ENCODE measurements at regions not wholly inside any gene's neighbourhood (a gene's known extent, or its start where the extent isn't known, plus 50 kb on each side); places are given as distances from the start of the nearest gene placed in this dataset.

DNA sequence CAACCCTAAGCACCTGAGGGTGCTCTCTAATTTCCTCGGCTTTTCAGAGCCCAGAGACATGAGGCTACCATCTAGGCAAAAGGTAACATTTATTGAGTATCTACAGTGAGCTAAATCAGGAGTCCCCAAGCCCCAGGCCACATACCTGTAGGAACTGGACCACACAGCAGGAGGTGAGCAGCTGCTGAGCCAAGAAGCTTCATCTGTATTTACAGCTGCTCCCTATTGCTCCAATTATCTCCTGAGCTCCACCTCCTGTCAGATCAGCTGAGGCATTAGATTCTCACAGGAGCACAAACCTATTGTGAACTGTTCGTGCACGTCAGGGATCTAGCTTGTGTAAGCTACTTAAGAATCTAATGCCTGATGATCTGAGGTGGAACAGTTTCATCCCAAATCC, 70.2 kb downstream of the RND3 start:
- no peak for DNase-seq

DNA sequence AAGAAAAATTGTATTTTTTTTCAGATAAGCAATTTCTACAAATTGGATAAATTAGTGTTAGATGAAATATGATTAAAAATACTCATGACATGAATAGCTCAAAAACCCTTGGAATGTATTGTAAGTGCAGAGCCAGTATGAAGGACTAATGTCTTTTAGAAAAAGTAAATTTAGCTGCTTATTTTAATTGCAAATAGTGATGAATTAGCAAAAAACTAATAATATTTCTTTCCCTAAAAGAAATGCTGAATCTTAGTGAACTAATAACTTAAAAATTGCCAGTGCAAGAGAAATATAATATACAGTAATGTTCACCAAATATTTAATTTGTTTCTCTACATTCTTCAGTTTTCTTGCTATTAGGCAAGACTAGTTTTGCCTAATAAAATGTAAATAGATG, 72.4 kb downstream of the RND3 start:
- DNase-seq, result no peak

DNA sequence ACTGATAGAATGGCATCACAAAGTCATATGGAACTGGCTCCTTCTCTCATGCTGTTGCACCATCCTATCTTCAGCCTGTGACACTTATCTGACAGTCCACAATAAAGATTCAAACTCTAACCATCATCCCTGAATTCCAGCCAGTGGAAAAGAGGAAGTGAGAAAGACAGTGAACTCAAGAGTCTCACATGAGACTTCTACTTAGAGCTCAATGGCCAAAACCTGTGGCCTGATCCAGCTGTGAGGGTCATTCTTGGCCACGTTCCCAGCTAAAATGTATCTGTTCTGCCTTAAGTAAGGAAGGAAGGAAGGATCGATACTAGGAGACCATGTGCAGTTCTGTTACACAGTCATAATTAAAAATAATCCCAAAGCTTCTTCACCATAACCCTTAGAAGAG, 73.6 kb downstream of the RND3 start:
- DNase-seq, result no peak

DNA sequence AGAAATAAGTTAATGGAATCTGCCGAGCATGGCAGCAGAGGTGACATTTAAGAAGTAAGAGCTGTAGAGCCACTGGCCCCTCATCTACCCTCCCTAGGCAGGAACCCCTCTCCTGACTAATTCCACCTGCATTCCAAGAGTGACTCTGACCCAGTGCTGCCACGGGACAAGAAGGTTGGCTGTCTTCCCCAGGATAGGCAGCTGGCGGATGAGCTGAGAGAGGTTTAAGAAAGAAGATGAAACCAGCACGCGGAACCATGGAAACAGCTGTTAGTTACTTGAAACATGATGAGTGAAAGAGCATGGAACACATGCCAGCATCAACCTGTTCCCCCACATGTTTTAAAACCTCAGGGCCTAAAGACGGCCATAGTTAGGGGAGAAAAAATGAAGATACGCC, 74.1 kb downstream of the RND3 start:
- DNase-seq, result no peak

DNA sequence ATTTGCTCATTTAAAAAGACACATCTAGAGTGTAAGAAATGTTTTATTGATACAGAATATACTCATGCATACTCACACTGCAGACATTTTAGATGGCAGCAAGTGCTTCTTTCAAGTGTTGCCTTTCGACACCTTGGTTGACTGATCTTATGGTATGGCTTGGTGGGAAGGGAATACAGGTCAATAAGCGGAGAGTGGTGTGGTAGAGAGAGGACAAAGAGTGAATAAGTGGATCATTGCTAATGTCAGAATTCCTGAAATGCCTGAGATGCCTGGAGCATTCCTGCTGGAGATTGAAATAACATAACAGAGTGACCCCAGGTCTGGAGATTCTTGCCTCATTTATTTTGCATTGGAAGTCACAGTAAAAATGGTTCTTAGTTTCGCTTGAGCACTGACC, 76.7 kb downstream of the RND3 start:
- no peak for DNase-seq

DNA sequence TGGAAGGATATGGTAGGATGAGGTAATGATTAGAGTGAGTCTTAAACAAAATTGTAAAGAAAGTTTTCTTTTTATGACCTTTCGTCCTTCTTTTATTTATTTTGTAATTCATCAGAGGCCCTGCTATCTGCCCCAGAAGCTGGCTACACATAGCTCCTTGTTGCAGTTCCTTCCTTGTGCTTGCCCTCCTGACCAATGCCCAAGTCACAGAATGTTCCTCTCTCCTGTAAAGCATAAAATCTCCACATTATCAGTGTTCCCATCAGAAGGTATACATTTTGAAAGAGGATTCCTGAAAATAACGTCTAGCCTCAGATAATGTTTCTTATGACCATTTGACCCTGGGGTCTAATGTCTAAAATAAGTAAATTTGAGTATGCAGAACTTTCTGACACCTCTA, 78.3 kb downstream of the RND3 start:
- no peak for DNase-seq

DNA sequence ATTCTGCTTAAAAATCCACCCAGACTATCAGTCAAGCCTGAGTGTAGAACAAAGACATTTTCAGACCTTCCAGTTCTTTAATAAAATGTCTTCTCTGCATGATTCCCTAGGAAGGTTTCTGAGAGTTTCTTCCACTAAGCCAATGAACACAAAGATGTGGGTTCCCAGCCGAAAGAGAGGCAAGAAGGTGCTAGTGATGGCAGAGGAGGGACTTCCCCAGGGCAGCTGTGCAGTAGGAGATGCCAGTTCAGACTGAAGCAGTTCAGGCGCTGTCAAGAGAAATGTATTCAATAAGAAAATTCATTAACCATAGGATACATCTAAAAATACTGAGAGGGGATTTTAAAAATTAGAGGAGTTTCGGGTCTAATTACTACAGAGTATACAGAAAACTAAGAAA, 83.3 kb downstream of the RND3 start:
- DNase-seq, result no peak

DNA sequence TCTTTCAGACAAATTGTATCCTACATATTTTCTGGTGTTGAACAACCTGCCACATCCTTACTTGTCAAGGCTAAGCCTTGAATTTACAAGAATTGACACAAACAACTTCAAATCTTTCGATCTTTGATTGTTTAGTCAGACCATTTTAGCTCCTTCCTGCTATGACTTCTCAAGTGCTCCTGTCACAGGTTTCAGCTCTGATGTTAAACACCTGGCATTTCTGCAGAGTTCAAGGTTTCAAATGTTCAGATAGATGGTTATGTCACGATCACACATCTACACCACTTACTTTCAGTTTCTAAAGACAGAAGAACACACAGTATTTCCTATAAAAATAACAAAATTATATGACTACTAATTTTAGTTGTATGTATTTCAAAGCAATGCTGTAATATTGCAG, 84.0 kb downstream of the RND3 start:
- DNase-seq, result no peak

DNA sequence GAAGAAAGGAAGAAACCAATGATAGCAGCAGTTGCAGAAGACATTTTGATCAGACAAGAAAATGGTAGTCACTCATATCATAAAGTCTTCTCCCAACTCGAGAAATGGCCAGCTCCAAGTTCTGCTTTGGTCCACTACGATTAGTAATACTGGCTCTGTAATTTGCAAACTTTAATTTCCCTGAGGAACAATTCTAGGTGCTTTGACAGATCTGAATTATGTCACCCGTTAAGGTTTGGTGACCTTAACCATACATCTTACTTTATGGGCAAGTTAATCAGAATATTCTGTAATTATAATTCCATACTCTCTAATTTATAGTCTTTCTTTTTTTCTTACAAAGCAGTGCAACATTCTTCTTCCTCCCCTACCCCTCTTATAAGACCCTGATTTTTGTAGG, 84.5 kb downstream of the RND3 start:
- no peak for DNase-seq

DNA sequence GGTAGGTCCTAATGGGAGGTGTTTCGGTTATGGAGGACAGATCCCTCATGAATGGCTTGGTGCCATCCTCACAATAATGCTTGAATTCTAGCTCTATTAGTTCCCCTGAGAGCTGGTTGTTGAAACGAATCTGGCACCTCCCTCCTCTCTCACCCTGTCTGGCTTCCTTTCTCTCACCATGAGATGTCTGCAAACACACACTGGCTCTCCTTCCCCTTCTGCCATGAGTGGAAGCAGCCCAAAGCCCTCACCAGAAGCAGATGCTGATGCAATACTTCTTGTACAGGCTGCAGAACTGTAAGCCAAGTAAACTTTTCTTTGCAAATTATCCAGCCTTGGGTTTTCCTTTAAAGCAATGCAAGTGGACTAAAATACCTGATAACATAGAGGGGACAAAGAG, 86.6 kb downstream of the RND3 start:
- DNase-seq, result no peak

DNA sequence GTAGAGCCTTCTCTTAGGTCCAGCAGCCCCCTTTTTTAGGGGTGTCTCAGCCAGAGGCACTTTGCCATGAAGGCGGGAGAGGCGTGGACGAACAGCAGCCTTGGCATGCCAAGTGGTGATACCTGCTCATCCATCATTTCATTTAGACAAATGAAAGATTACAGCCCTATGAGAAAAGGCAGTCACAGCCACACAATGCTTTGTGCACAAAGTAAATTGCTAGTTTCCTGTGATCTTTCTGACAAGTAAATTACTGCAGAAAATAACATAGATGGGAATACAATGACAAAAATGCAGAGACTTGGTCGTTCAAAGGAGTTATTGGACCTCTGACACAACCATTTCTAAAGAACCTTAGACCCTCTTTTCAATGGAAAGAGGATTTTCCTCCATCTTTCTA, 94.9 kb downstream of the RND3 start:
- DNase-seq, result no peak

DNA sequence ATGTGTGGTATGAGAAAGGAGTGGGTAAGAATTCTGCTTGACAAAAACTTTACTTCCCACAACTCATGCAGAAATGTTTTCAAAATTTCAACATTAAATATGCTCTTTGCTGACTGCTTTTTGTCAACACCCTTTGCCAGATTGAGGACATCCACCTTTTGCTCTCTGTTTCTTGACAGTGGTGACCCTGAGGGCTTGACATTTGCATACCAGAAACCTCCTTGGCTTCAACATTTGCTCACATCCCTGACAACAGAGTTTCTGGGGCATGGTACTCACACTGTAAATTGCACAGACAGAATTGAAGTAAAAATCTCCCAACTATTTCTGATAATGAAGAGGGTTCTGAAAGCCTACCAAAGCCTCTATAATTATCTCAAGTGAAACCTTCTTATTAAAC, 95.7 kb downstream of the RND3 start:
- DNase-seq, result no peak

DNA sequence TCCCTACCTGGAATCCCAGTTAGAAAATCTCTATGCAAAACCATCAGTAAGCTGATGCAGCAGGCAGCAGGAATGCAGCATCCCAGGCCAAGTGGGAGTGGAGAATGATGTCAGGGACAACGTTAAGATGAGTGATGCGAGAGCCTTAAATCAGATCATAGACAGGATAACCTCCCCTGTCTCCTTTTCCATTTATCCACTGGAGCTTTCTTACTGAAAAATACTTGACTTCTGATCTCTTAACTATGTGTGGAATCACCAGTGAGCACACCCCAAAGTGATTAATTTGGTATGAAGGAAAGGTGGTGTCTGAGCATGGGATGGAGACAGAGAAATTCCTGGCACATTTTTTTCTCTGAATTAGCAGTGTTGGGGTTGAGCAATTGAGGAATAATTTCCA, 98.0 kb downstream of the RND3 start:
- DNase-seq, result no peak

DNA sequence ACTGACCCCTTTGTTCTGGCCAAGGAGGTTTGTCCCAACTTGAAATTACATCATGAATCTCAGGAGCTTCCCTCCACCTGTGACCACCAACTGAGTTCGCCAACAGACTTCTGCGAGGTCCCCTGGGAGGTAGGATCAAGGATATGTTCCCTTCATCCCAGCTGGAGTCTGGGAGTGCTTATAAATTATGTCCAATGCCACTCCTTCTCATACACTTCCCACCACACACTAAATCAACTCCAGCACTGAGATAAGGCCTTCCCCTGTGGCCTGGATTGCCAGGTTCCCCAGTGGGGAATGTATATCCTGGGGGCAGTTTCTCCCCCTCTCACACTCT, 99.2 kb downstream of the RND3 start:
- no peak for DNase-seq

DNA sequence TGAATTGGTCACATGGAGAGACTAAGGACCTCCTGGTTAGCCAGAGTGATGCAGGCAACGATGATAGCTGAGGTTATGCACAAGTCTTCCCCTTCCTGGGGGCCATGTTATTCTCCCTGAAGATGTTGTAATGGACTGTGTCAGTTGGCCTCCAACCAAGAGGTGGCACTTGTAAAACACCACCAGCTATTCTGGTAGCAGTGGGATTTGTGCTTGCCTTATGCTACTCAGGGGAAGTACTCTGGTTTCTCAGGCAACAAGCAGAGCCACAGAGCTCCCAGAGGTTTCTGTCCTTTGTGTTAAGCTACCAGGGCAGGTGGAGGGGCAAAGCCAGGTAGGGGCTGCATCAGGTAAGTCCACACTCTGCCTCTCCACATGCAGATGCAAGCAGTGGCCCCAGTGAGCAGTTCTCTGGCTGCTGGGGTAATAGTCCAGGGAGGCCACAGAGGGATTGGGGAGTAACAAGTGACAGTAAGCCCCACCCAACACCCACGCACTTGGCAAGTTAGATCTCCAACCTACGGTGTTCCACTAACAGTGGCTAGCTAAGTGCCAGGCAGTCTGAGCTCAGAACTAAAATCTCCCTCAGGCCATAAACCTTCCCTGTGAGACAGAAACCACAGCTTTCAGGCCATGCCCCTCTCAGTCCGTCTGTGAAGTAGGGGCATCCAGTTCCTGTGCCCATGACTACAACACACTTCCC, 99.7 kb downstream of the RND3 start:
- no peak for DNase-seq

DNA sequence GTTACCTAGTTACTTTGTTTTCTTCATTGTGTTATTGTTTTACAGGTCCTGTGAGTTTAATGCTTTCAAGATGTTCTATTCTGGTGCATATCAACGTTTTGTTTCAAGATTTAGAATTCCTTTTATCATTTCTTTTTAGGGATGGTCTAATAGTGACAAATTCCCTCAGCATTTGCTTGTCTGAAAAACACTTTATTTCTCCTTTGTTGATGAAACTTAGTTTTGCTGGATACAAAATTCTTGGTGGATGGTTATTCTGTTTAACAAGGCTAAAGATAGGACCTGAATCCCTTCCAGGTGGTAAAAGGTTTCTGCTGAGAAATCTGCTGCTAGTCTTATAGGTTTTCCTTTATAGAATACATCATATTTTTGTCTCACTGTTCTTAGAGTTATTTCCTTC, 102.3 kb downstream of the RND3 start:
- DNase-seq, result no peak

DNA sequence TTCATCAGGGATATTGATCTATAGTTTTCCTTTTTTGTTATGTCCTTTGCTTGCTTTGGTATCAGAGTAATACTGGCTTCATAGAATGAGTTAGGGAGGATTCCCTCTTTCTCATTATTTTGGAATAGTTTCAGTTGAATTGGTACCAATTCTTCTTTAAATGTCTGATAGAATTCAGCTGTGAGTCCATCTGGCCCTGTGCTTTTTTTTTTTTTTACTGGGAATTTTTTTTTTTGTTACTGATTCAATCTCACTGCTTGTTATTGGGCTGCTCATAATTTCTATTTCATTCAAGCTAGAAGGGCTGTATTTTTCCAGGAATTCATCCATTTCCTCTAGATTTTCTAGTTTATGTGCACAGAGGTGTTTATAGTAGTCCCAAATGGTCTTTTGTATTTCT, 103.9 kb downstream of the RND3 start:
- no peak for DNase-seq

DNA sequence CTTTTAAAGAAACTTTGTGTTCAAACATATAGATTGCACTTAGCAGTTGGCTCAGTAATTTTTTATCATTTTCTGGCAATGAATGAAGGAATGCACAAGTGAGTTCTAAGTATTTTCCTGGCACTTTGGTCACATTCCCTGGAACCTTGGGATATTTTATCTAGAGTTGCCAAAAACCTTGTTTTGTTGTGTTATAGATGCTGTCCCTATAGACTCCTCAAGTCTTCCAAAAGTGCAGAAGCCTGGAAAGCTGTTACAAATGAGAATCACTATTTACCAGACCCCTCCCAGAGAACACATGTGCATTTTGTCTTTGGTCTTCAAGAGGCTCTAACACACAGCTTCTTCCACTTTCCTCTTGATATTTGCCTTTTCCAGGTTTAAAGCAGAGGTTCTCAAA, 108.3 kb downstream of the RND3 start:
- no peak for DNase-seq

DNA sequence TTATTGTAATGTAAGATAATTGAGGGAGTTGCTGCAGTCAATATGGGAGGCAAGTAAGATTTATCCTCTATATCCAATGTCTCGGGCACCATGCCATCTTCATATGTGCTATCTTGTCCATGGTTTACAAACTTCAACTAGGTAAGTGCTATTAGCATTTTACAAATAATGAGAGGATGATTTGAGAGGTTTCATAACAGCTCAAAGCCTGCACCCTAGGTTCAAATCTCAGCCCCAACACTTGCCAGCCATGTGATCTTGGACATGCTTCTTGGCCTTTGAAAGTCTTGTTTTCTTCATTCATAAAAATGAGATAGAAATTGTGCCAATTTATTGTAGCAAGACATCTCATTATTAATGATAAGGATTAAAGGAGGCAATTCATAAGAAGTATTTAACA, 108.8 kb downstream of the RND3 start:
- DNase-seq, result no peak

DNA sequence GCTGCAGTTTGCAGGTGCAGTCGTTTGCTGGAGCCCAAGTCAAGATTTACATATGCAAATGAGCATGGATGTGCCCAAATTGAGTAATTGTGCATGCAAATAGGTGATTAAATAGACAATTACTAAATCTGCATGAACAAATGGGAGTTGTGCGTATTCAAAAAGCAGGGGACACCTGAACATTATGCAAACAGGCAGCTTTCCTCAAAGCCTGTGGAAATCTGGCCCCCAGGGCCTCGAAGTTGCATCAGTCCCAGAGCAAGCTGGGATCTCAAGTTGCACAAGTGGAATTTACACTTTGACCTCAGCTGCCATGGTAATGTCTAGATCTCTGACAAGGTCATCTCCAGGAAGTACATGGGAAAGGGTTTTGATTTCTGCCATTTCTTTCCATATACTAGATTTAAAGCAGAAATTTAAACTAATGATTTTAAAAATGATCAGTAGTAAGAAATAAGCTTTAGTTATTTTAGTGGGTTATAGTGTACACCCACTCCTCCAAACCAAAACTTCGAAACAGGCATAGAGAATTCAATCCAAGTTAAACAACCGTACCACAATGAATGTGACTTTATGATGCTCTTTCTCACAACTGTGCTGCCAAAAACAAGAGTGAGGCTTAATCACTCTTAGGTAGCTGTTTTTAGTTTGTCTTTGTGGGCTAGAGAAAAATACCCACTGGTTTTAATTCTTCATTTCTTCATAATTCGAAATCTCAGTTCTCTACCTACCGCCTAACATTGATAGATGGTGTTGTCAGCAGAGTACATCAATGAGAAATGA, 110.7 kb downstream of the RND3 start:
- DNase-seq, result no peak

DNA sequence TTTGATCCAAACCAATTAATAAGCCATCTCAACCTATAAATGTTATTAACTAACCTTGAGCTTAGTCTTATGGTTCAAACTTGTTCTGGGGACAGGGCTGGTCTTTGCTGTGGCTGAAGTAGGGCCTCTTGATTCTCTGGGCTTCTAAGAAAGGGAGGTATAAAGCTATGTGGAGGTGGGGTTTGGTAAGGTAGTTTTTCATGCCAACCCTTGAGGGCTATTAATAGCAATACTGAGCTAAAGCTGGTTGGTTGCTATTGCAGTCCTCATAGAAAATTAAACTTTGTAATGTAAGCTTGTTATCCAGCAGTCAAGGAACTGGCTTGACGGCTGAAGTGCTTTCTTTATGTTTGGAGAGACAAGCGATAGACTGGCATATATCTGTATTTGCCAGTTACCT, 112.1 kb downstream of the RND3 start:
- DNase-seq, result no peak

DNA sequence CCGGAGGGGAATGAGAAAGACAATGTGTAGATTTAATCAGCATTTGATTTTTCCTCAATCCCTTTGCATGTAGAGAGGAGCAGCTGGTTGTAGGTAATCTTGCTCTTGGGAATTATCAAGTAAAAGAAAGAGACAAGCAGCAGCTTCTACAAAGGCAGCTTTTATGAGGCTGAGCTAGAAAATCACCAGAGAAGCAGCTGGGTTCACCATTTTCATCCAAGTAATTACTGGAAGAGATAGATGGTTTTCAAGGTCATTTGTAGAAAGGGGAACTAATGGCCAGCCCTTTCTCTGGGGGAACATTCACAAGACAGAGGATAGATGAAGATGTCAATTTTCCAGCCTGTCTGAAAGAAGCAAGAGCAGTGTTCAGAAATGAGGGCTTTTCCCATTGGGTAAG, 113.0 kb downstream of the RND3 start:
- no peak for DNase-seq

DNA sequence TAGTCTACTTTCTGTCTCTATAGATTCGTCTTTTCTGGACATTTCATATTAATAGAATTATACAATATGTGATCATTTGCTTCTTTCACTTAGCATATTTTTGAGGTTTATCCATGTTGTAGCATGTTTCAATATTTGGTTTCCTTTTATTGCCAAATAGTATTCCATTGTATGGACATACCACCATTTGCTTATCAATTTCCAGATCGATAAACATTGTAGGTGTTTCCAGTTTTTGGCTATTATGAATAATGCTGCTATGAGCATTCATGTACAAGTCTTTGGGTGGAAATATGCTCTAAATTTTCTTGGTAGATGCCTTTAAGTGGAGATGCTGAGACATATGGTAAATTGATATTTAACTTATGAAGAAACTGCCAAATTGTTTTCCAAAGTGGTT, 114.1 kb downstream of the RND3 start:
- DNase-seq, result no peak

DNA sequence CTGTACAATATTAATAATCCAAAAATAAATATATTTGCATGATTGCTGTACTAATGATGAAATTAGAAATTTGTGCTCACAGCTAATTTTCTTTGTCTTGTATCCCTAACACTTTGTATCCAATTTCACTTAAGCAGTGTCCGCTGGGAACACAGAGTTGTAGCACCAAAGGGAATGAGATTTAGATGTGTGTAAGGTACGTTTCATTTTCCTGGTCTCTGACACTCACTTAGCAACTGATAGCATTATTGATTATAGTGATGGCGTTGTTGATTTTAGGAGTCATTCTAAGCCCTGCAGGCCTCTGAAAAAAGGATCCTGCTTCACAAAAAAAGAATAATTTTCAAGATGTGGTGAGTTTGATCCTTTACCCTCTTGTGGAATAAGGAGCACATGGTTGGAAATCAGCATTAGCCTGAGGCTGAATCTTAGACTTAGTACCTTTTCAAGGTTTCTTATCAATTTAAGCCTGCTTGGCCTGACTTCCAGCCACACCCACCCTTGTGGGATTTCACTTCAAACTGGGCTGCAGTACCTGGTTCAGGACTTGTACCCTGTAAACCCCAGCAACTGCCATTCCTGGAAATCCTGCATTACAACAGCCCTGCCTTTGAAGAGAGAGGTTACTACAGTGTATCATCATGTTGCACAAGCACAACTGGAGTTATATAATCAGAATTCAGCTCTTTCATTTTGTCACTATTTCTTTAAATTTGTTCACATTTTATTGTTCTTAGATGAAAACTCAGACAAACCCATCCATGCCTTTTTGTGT, 116.2 kb downstream of the RND3 start:
- peak; percentile 24 for DNase-seq

Data from NCI-H1105 treated with DMSO at 0.1 percent for 48 hours (cell line).